ENCODE measurements at regions not wholly inside any gene's neighbourhood (a gene's known extent, or its start where the extent isn't known, plus 50 kb on each side); places are given as distances from the start of the nearest gene placed in this dataset.

DNA sequence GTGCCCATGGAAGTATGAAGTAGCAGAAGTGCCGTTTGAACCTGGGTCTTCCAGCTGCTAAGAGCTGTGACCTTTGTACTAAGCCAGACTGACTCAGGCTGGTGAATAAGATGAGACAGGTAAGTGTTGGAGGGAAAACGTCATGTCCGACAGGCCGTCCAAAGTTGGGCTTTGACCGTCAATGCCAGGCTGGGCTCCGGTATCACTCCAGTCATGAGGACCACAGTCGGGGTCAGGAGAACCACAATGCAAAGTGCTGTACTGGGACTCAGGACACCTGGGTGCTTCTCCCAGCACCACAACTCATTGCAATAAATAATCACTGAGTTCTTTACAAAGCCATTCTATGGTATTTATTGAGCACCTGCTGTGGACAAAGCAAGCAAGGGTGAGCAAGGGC, 268.6 kb downstream of the HAPSTR1 start:
- TF ChIP-seq CTCF (IDR thresholded peaks at IDR 0.05; ENCODE audit: extremely low read depth, missing control alignments) = no peak
- no peak for DNase-seq (ENCODE audit: low spot score)

GRCh38 chr16:9362050-9362449, 270.6 kb downstream of the HAPSTR1 start:
- no peak for DNase-seq (ENCODE audit: low spot score)
- no peak for TF ChIP-seq CTCF (IDR thresholded peaks at IDR 0.05; ENCODE audit: extremely low read depth, missing control alignments)

DNA sequence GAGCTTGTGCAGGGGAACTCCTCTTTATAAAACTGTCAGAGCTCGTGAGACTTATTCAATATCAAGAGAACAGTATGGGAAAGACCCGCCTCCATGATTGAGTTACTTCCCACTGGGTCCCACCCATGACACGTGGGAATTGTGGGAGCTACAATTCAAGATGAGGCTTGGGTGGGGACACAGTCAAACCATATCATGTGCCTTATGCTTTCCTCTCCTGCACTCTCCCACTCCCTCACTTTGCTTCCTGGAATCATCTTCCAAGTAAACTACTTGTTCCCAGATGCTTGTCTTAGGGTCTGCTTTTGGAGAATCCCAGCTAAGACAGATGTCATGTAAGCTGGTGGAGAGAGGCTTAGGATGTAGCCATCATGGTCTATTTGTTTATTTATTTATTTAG, 271.2 kb downstream of the HAPSTR1 start:
- no peak for TF ChIP-seq CTCF (IDR thresholded peaks at IDR 0.05; ENCODE audit: extremely low read depth, missing control alignments)
- no peak for DNase-seq (ENCODE audit: low spot score)

DNA sequence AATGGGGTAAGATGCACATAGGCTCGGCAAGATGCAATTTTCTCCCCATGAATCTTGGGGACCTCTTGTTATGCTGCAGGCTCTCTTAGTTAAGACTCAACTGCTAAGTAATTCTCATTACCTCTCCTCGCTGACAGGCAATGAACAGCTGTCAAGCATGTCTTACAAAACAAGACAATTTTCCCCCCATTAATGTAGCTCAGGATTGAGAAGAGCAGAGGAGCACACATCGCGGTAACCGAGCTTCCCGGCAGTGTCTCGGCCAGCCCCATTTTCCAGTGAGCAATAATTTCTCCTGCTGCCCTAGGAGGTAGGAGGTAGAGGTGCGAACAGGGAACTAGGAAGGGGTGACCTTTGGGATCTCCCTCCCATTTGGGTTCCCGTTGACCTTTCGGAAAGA, 272.1 kb downstream of the HAPSTR1 start:
- DNase-seq (ENCODE audit: low spot score) = no peak
- no peak for TF ChIP-seq CTCF (IDR thresholded peaks at IDR 0.05; ENCODE audit: extremely low read depth, missing control alignments)

DNA sequence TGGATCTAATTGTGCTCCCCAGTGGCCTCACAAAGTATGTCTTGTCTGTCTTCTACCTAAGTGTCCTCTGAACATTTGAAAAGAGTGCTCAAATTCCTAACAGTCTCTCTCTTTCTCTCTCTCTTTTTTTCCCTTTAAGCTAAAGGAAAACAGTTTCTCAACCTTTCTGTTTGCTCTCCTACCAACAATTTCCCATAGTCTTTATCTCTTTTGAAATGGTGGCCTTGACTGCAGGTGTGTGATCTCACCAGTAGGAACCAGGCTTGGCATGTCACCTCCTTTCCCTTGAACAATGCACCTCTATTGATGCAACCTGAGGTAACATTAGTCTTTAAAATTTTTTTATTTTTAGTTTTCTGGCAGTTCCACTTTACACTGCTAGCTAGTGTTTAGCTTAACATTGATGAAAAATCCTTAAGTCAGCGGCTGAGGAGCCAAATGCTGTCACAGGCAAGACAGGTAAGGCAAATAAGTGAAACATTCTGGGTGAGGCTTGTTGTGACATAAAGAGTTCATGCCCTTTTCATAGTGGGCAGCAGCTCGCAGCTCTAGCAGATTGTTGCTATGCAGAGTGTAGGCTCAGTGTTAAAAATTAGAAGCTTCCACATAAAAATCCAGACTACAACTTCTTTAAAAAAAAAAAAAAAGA, 273.4 kb downstream of the HAPSTR1 start:
- TF ChIP-seq CTCF (IDR thresholded peaks at IDR 0.05; ENCODE audit: extremely low read depth, missing control alignments) = no peak

GRCh38 chr16:9365370-9365728, 273.9 kb downstream of the HAPSTR1 start:
- no peak for TF ChIP-seq CTCF (IDR thresholded peaks at IDR 0.05; ENCODE audit: extremely low read depth, missing control alignments)
- DNase-seq (ENCODE audit: low spot score) = no peak

More for the DNA sequence above, 273.4 kb downstream of the HAPSTR1 start:
- no peak for DNase-seq (ENCODE audit: low spot score)

- no peak for TF ChIP-seq CTCF (IDR thresholded peaks at IDR 0.05; ENCODE audit: extremely low read depth, missing control alignments)
- no peak for DNase-seq (ENCODE audit: low spot score)
Measured at GRCh38 chr16:9366048-9366969, 274.9 kb downstream of the HAPSTR1 start.

All from GM20000 (cell line).